ENCODE measurements at regions not wholly inside any gene's neighbourhood (a gene's known extent, or its start where the extent isn't known, plus 50 kb on each side); places are given as distances from the start of the nearest gene placed in this dataset.

DNA sequence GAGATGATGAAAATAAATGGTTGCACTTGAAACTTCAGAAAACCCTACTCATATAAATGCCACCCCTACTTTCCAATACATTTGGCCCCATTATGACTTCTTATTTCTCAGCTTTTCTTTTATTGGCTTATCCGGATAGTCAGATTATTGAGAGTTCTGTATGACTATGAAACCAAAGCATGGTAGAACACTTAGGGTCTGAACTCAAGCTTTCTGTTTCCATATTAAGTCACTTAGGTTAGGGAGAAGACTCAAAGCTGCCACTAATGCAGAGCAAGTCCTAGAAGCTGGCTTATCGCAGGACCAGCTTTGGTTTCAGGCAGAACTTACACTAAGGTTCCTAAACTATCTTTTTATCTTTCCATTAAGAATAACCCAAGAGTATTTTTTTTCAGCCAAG lies 229.9 kb upstream of the CPEB2 start:
- CTCF ChIA-PET, result no interaction called here
- no peaks in the 10 kb centered on the region for H3K4me1 ChIP-seq (ENCODE audit: control insufficient read depth, insufficient read depth, low read length)
- H3K36me3 ChIP-seq (ENCODE audit: control insufficient read depth in 2 of 2, insufficient read depth in 1 of 2, low read length in 2 of 2), result no peaks in the 10 kb centered on the region
- no peaks in the 10 kb centered on the region for H3K9me3 ChIP-seq (ENCODE audit: control insufficient read depth, insufficient read depth, low read depth, low read length)
- TF ChIP-seq ZNF76 (tag by site-specific recombination; IDR thresholded peaks at IDR 0.05; ENCODE audit: borderline replicate concordance, low read depth), result no peak
- no peak for TF ChIP-seq MZF1 (tag by site-specific recombination; IDR thresholded peaks at IDR 0.05; ENCODE audit: borderline replicate concordance)
- no peak for TF ChIP-seq ZNF184 (tag by site-specific recombination; IDR thresholded peaks at IDR 0.05)
- TF ChIP-seq ZFP37 (tag by site-specific recombination; IDR thresholded peaks at IDR 0.05), result no peak
- H3K4me3 ChIP-seq (ENCODE audit: low read depth, low read length), result no peak overlapping the region
- H3K27ac ChIP-seq (ENCODE audit: extremely low read depth, low read depth, low read length), result no peak overlapping the region
- POLR2A ChIA-PET, result no interaction called here

DNA sequence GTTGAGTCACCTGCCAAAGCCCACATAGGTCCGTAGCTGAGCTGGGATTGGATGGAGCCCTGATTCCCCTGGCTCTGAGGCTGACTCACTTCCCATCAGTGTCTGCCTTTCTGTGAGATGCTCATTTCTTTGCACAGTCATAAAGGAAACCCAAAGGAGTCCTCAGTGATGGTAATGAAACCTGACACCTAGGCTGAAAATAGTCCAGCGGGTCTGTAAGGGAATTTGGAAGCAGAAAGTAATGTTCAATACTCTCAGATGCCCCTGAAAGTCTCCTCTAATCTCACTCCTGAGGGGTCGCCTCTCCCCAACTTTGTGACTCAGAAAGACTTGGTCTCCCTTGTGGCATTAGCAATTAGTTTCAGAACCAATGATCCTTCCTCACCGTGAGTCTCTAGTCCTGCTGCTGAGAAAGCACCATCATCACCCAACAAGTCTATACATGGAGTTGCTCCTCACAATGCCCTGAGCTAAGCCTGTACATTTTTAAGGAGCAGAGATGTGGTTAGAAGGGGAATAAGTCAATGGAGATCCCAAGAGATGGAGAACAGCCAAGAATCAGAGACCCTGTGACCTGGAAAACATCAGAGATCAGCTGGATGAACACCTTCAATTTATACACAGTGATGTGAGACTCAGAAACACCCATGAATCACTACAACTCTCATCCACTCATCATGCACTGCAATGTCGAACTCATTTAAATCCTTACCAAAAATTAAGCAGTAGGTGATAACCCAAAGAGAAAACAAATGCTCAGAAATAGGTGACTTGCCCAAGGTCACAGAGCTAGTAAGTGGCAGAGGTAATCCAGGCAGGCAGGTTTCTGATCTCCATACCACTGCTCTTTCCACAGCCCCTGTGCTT lies 219.0 kb upstream of the CPEB2 start:
- H3K36me3 ChIP-seq (ENCODE audit: control insufficient read depth in 2 of 2, insufficient read depth in 1 of 2, low read length in 2 of 2), result no peaks in the 10 kb centered on the region
- CTCF ChIA-PET, result no interaction called here
- H3K27ac ChIP-seq (ENCODE audit: extremely low read depth, low read depth, low read length), result no peak overlapping the region
- POLR2A ChIA-PET, result no interaction called here
- H3K4me3 ChIP-seq (ENCODE audit: low read depth, low read length), result no peak overlapping the region
- TF ChIP-seq ZNF155 (tag by site-specific recombination; IDR thresholded peaks at IDR 0.05) (no peak), ZNF548 (tag by site-specific recombination; IDR thresholded peaks at IDR 0.05) (no peak), ZNF121 (tag by site-specific recombination; IDR thresholded peaks at IDR 0.05) (no peak), GLI4 (tag by site-specific recombination; IDR thresholded peaks at IDR 0.05) (no peak), ZFP69B (tag by site-specific recombination; IDR thresholded peaks at IDR 0.05) (no peak), REPIN1 (tag by site-specific recombination; IDR thresholded peaks at IDR 0.05; ENCODE audit: low read depth) (no peak), ZNF157 (tag by site-specific recombination; IDR thresholded peaks at IDR 0.05) (no peak), ZNF214 (tag by site-specific recombination; IDR thresholded peaks at IDR 0.05; ENCODE audit: borderline replicate concordance) (no peak), ZBTB17 (tag by site-specific recombination; IDR thresholded peaks at IDR 0.05) (no peak), ZNF558 (tag by site-specific recombination; IDR thresholded peaks at IDR 0.05) (no peak), KLF1 (tag by site-specific recombination; IDR thresholded peaks at IDR 0.05) (no peak), ZSCAN16 (tag by site-specific recombination; IDR thresholded peaks at IDR 0.05) (no peak), OSR2 (tag by site-specific recombination; IDR thresholded peaks at IDR 0.05) (no peak), ZNF140 (tag by site-specific recombination; IDR thresholded peaks at IDR 0.05) (no peak)
- TF ChIP-seq, protein P1, sequence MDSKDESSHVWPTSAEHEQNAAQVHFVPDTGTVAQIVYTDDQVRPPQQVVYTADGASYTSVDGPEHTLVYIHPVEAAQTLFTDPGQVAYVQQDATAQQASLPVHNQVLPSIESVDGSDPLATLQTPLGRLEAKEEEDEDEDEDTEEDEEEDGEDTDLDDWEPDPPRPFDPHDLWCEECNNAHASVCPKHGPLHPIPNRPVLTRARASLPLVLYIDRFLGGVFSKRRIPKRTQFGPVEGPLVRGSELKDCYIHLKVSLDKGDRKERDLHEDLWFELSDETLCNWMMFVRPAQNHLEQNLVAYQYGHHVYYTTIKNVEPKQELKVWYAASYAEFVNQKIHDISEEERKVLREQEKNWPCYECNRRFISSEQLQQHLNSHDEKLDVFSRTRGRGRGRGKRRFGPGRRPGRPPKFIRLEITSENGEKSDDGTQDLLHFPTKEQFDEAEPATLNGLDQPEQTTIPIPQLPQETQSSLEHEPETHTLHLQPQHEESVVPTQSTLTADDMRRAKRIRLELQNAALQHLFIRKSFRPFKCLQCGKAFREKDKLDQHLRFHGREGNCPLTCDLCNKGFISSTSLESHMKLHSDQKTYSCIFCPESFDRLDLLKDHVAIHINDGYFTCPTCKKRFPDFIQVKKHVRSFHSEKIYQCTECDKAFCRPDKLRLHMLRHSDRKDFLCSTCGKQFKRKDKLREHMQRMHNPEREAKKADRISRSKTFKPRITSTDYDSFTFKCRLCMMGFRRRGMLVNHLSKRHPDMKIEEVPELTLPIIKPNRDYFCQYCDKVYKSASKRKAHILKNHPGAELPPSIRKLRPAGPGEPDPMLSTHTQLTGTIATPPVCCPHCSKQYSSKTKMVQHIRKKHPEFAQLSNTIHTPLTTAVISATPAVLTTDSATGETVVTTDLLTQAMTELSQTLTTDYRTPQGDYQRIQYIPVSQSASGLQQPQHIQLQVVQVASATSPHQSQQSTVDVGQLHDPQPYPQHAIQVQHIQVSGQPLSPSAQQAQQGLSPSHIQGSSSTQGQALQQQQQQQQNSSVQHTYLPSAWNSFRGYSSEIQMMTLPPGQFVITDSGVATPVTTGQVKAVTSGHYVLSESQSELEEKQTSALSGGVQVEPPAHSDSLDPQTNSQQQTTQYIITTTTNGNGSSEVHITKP (tag by site-specific recombination; IDR thresholded peaks at IDR 0.05), result no peak
- TF ChIP-seq, protein P2, sequence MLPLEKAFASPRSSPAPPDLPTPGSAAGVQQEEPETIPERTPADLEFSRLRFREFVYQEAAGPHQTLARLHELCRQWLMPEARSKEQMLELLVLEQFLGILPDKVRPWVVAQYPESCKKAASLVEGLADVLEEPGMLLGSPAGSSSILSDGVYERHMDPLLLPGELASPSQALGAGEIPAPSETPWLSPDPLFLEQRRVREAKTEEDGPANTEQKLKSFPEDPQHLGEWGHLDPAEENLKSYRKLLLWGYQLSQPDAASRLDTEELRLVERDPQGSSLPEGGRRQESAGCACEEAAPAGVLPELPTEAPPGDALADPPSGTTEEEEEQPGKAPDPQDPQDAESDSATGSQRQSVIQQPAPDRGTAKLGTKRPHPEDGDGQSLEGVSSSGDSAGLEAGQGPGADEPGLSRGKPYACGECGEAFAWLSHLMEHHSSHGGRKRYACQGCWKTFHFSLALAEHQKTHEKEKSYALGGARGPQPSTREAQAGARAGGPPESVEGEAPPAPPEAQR (tag by site-specific recombination; IDR thresholded peaks at IDR 0.05), result no peak
- TF ChIP-seq, protein P3, sequence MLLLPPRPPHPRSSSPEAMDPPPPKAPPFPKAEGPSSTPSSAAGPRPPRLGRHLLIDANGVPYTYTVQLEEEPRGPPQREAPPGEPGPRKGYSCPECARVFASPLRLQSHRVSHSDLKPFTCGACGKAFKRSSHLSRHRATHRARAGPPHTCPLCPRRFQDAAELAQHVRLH (tag by site-specific recombination; IDR thresholded peaks at IDR 0.05), result no peak
- H3K9me3 ChIP-seq (ENCODE audit: control insufficient read depth, insufficient read depth, low read depth, low read length), result no peaks in the 10 kb centered on the region
- H3K4me1 ChIP-seq (ENCODE audit: control insufficient read depth, insufficient read depth, low read length), result no peaks in the 10 kb centered on the region

Data from HEK293 (cell line).